NCI-H2227 treated with DMSO at 0.1 percent for 48 hours (cell line): ENCODE measurements at regions not wholly inside any gene's neighbourhood (a gene's known extent, or its start where the extent isn't known, plus 50 kb on each side); places are given as distances from the start of the nearest gene placed in this dataset.
"Not testable (repeated sequence)": the region's sequence is repeated elsewhere in the genome, so short reads cannot be mapped to it uniquely, and the experiment has no call there.

Experiments
- DNase-seq: peaks from one replicate; lab custom pipeline; 2025; lab: John Stamatoyannopoulos, UW

DNA sequence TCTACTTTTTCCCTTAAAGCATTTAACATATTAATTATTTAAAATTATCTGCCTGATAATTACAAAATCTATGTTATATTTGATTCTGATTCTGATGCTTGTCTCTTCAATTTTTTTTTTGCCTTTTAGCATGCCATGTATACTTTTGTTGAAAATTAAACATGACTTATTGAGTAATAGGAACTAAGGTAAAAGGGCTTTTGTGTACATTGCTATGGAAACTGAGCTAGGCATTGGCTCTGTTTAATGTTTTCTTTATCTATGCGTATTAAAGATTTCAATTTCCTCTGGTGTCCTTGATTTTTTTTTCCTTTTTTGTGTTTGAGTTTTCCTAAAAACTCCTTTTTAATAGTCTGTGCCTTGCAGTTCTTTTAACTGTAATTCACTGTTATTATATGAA, 805.2 kb downstream of the DHX35 start:
- DNase-seq, result no peak

GRCh38 chr20:39766333-39766732, 804.2 kb downstream of the DHX35 start:
- DNase-seq, result no peak

- DNase-seq, result no peak
Measured at GRCh38 chr20:39762716-39763115, 800.6 kb downstream of the DHX35 start.

DNA sequence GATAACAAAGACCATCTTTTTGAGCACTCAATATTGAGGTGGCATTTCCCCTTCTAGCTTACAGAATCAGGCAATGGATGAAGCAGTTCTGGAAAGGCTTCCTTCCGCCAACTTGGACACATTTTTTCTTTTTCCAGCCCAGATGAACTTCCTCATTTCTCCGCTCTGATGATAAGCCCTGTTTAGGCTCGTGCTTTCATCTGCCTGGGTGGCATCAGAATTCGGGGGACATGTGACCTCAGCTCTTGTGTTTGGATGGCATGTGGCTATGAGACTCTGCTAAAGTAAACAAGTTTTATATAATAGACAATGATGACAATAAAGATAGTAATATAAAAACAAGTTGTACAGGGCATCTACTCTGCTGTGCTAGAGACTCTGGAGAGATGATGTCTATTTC, 796.7 kb downstream of the DHX35 start:
- DNase-seq, result no peak

DNA sequence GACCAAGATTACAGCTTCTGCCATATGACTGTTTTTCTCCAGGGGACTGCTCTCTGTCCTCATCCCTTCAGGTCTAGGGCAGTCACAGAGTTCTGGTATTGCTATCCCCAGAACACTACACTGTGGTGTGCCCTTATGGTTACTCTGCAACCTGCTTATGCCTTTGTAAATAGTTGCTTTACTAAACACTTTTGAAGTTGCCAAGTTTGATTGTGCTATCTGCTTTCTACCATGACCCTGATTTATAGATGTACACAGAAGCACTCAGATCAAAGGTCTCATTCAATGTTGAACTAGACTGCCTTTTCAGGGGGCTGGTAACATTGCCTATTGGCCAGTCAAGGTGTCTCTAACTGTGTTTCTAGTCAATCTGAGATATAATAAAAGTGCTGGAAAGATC, 794.7 kb downstream of the DHX35 start:
- DNase-seq, result no peak

DNA sequence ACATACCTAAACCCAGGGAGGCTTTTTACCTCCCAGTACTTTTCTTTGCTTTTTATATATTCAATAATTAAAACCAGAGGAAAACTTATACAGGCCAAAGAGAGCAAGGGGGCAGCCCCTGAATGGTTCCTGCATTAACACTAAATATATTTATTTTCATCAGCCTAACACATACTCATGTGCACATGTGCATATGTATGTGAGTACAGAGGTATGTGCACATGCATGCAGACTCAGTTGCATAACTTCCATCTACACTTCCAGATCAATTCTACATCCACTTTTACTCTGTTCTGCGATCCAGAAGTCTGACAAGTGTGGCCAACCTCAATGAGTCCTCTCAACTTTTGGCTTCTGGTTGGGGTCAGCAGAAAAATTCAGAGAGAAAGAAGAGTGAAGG, 794.2 kb downstream of the DHX35 start:
- DNase-seq, result no peak

DNA sequence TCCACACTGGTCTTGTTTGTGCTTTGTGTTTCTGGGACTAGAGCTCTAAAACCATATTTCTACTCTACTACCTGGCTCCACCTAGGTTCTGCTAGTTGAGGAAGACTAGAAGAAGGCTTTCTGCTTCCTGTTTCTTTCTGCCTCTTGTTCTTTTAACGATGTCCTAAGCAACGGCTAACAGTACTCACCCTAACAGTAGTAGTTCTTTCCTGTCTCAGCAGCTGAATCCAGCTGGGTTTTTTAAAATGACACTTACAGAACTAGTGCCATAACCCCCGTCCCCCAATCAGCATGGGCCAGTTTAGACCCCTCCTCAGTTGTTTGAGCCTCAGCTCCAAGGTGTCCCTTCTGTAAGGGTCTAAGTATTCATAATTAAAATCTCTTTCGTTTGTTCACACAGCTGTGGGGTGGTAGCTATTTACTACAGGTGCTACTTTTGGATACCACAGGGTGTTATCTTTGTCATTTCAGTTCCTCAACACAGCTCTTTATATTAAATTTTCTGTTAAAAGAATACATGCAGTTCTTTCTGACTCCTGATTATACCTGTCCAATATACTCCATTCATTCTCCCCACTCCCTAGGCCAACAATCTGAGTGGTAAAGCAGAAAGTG, 790.2 kb downstream of the DHX35 start:
- no peak for DNase-seq

GRCh38 chr20:39751557-39752137, 789.5 kb downstream of the DHX35 start:
- DNase-seq, result no peak

GRCh38 chr20:39745380-39745779, 783.2 kb downstream of the DHX35 start:
- no peak for DNase-seq

DNA sequence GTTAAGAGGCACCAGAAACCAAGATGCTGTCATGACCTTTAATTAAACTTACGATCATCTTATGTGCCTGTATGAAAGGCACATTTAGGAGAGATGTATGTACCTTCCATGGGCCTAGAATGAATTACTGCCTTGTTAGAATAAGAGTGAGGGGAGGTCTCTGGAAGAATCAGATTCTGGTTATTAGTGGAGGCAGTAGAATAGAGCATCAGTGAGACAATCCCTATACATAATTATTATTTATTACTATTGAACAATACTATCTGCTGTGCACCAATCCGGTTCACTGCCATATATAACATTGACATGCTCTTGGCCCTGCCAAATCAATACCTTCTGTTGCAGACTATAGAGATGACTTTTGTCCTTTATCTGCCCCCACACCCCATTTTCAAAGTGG, 776.5 kb downstream of the DHX35 start:
- DNase-seq, result no peak

DNA sequence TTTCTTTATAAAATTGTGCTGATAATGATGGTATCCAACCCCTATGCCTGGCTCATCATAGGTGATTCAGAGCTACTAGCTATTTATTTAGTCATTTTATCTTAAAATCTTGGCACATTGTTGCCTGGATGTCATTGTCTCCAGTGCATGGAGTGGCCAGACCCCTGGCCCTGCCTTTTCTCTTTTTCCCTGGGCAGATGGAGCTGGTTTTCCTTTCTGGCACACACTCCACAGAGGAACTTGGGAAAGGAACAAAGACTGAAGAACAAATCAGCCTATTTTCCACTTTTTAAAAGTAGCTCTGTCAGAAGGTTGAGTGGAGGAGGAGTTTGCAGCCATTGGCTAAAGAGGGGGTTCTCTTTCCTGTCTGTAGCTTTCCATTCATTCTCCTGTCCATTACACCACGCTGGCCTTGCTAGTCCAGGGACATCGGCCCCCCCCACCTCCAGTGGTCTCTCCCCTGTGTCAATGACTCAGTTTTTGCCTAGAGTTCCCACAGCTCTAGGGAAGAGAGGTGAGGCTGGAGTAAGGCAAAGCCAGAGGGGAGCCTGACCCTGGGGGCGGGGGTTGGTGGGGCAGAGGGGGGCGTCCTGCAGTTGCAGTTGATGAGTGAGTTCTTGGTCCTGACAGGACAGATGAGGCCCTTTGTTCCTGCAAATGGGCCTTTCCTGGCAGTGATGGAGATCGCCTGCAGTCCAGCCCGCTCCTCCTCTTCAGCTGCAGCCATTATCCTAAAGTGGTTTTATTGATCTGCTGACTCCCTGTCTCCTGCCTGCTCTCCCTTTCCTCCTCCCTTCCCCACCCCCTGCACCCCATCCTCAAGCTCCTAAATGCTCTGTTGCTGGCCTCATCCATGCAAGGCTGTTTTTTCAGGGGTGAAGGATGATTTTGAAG, 774.5 kb downstream of the DHX35 start:
- DNase-seq, result peak; percentile 85

DNA sequence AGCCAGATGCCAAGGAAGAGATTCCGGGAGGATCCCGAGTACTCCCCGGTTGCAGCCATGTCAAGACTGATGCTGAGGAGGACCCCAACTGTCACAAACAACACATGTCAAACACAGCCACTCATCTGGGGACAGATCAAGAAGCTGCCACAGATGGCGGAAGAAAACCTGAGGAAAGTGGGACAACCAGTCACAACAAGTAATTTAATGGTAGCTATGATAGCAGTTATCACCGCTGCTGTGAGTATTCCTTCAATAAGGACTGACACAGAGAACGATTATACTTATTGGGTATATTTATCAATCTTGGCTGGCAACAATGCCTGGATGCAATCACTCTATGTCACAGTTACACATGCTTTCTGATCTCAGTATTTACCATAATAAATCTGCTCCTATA, 763.4 kb downstream of the DHX35 start:
- not testable (repeated sequence) for DNase-seq

GRCh38 chr20:39719293-39719692, 757.1 kb downstream of the DHX35 start:
- no peak for DNase-seq

DNA sequence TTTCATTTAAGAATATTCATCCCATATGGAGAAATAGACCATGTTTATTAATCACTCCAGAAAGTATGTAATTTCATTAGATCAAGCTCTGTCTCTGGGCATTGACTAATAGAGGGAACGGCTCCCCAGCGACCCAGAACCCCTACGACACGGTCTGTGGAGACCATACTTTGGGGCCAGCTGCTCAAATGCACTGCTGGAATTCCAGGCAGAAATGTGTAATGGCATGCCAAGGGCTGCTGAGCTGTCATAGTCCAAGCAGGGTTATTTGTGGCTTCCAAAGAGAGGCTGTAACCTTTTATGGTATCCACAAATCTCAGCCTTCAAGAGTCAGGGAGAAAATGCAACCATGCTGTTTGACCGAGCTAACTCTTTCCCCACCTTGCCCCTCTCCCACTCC, 755.8 kb downstream of the DHX35 start:
- DNase-seq, result no peak

GRCh38 chr20:39716796-39717341, 754.7 kb downstream of the DHX35 start:
- DNase-seq, result no peak

- DNase-seq, result no peak
Measured at GRCh38 chr20:39713076-39713840, 751.1 kb downstream of the DHX35 start.

DNA sequence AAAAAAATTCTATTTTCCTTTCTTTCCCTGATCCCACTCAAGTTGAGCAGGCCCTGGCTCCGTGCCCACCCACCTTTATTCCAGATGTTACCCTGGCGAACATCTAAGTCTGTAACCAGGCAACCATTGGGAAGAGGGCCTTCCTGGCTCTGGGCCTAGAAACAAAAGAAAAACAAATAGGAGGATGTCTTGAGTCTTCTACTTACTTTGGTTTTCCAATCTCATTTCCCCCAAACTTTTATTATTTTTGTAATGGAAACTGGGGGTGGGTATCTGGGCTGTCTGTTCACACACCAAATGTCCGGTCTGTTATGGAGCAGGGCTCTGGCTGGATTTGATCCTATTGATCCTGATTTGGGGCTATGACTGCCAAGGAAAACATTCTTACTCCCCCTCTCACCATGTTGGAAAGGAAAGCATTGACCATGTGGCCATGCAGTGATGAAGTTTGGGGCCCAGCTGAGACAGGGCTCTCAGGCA, 744.1 kb downstream of the DHX35 start:
- peak; percentile 6 for DNase-seq

- DNase-seq, result no peak
Measured at GRCh38 chr20:39705032-39705431, 742.9 kb downstream of the DHX35 start.

GRCh38 chr20:39703357-39703756, 741.2 kb downstream of the DHX35 start:
- not testable (repeated sequence) for DNase-seq

GRCh38 chr20:39702701-39703349, 740.7 kb downstream of the DHX35 start:
- DNase-seq, result no peak

DNA sequence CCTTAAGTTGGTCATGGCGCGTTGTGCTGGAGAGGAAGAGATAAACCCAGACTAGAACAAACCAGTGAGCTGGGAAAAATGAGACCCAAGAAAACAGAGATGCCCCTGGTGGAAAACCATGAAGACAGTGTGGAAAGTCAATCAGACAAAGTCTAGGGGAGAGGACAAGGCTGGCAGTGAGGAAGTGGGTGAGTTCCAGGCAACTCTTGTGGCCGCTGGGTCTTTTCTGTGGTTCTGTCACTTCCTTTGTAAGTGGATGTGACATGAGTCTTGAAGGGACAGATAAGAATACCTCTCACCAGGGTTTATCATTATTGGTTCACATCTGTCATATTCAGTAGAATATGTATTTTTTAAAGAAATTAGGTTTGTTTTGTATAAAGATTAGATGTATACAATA, 738.4 kb downstream of the DHX35 start:
- DNase-seq, result no peak
